GM23338 (cell line): ENCODE measurements at regions not wholly inside any gene's neighbourhood (a gene's known extent, or its start where the extent isn't known, plus 50 kb on each side); places are given as distances from the start of the nearest gene placed in this dataset.

Source experiments
- ATAC-seq: fragments of 200-7000 bp; cut with Tn5 transposase; 3 replicates; pipeline ENCODE4 v1.9.1; 2020
- DNase-seq: peaks from one replicate; pipeline ENCODE4 v3.0.0-alpha.2; 2015; ENCODE audit warnings: low spot score
- H2AFZ ChIP-seq: fragments of 200-600 bp; sonication (generic); 2 replicates; pipeline ENCODE4 v1.8.0; 2016; ENCODE audit warnings: antibody characterized with exemption, mild to moderate bottlenecking, moderate library complexity
- H3F3A ChIP-seq: fragments of 200-600 bp; sonication (generic); replicated peaks from 2 replicates; pipeline ENCODE4 v1.8.0; 2017; ENCODE audit warnings: antibody characterized with exemption, mixed run types, low read depth
- H3K27ac ChIP-seq: fragments of 200-600 bp; sonication (generic); 2 replicates; pipeline ENCODE4 v1.6.1; 2016; ENCODE audit warnings: low read depth
- H3K27me3 ChIP-seq: fragments of 200-600 bp; sonication (generic); 2 replicates; pipeline ENCODE4 v1.8.0; 2016; ENCODE audit warnings: mild to moderate bottlenecking, mixed run types, moderate library complexity; ENCODE audit not compliant: insufficient read depth
- H3K36me3 ChIP-seq: fragments of 200-600 bp; sonication (generic); 2 replicates; pipeline ENCODE4 v1.8.0; 2016; ENCODE audit warnings: mild to moderate bottlenecking; ENCODE audit not compliant: insufficient read depth
- H3K4me1 ChIP-seq: fragments of 200-600 bp; sonication (generic); 2 replicates; pipeline ENCODE4 v1.8.0; 2016; ENCODE audit warnings: mild to moderate bottlenecking, moderate library complexity; ENCODE audit not compliant: insufficient read depth
- H3K4me2 ChIP-seq: fragments of 200-600 bp; sonication (generic); 2 replicates; pipeline ENCODE4 v1.7.1; 2017; ENCODE audit warnings: mixed run types
- H3K4me3 ChIP-seq: fragments of 200-600 bp; sonication (generic); 2 replicates; pipeline ENCODE4 v1.6.1; 2016; ENCODE audit warnings: mixed run types
- H3K79me2 ChIP-seq: fragments of 200-600 bp; sonication (generic); replicated peaks from 2 replicates; pipeline ENCODE4 v1.8.0; 2017; ENCODE audit warnings: mild to moderate bottlenecking; ENCODE audit not compliant: insufficient read depth
- H3K9me2 ChIP-seq: fragments of 200-600 bp; sonication (generic); 2 replicates; pipeline ENCODE4 v1.8.0; 2017; ENCODE audit not compliant: insufficient read depth
- H4K20me1 ChIP-seq: fragments of 200-600 bp; sonication (generic); replicated peaks from 2 replicates; pipeline ENCODE4 v1.8.0; 2017; ENCODE audit warnings: mild to moderate bottlenecking; ENCODE audit not compliant: insufficient read depth
- H3K27ac Mint-ChIP-seq: 2 replicates; pipeline ENCODE4 v1.8.0; 2020; ENCODE audit warnings: inconsistent platforms, mild to moderate bottlenecking, moderate library complexity, mixed read lengths
- H3K27me3 Mint-ChIP-seq: 3 replicates; pipeline ENCODE4 v1.8.0; 2022; ENCODE audit warnings: low read depth, mild to moderate bottlenecking, moderate library complexity, mixed read lengths, inconsistent platforms; ENCODE audit not compliant: insufficient read depth, poor library complexity
- H3K36me3 Mint-ChIP-seq: 3 replicates; pipeline ENCODE4 v1.8.0; 2021; ENCODE audit warnings: low read depth, mild to moderate bottlenecking, inconsistent platforms, moderate library complexity, mixed read lengths
- H3K4me1 Mint-ChIP-seq: 3 replicates; pipeline ENCODE4 v1.8.0; 2020; ENCODE audit warnings: mild to moderate bottlenecking, inconsistent platforms, mixed read lengths
- H3K4me3 Mint-ChIP-seq: 3 replicates; pipeline ENCODE4 v1.8.0; 2021; ENCODE audit warnings: moderate library complexity, mild to moderate bottlenecking, inconsistent platforms, mixed read lengths
- H3K9me3 Mint-ChIP-seq: 3 replicates; pipeline ENCODE4 v1.8.0; 2020; ENCODE audit warnings: moderate library complexity, mild to moderate bottlenecking, inconsistent platforms, mixed read lengths
- CREB1 ChIP-seq: fragments of 250-450 bp; sonication (Bioruptor Pico); IDR thresholded peaks from 2 replicates; pipeline ENCODE4 v1.5.0; 2020; ENCODE audit warnings: low read depth, mild to moderate bottlenecking, moderate library complexity
- EZH2 ChIP-seq: fragments of 200-600 bp; sonication (generic); IDR thresholded peaks from one replicate; pipeline ENCODE4 v1.8.0; 2017; ENCODE audit warnings: antibody characterized with exemption, mild to moderate bottlenecking, low read depth; ENCODE audit not compliant: unreplicated experiment
- EZH2phosphoT487 ChIP-seq: fragments of 200-600 bp; sonication (generic); IDR thresholded peaks from one replicate; pipeline ENCODE4 v1.8.1; 2018; ENCODE audit warnings: antibody characterized with exemption; ENCODE audit not compliant: unreplicated experiment
- NANOG ChIP-seq: IDR thresholded peaks from 2 replicates; pipeline ENCODE4 v1.6.1; 2016; ENCODE audit warnings: antibody characterized with exemption, borderline replicate concordance
- POLR2AphosphoS5 ChIP-seq: IDR thresholded peaks from 2 replicates; pipeline ENCODE4 v1.6.1; 2016; ENCODE audit warnings: antibody characterized with exemption, low read depth
- STAT1 ChIP-seq: IDR thresholded peaks from one replicate; pipeline ENCODE4 v1.6.1; 2016; ENCODE audit warnings: antibody characterized with exemption; ENCODE audit not compliant: unreplicated experiment
- ZNF114 ChIP-seq: fragments of 250-450 bp; sonication (Bioruptor Pico); IDR thresholded peaks from 2 replicates; pipeline ENCODE4 v1.5.0; 2020; ENCODE audit warnings: mild to moderate bottlenecking, moderate library complexity
- TF ChIP-seq, protein P1 (sequence below), 2 experiments: fragments of 200-600 bp in 1 of 2; sonication (generic) in 1 of 2; conservative IDR thresholded peaks; 2 replicates each; pipeline versions ENCODE4 v1.5.1 to v1.6.1; 2016 to 2017; ENCODE audit warnings: antibody characterized with exemption in 2 of 2, low read depth in 2 of 2, mild to moderate bottlenecking in 2 of 2, moderate library complexity in 1 of 2
- TF ChIP-seq, protein P2 (sequence below): IDR thresholded peaks from one replicate; pipeline ENCODE4 v1.6.1; 2018; ENCODE audit warnings: antibody characterized with exemption; ENCODE audit not compliant: unreplicated experiment
- TF ChIP-seq, protein P3 (sequence below): IDR thresholded peaks from 2 replicates; pipeline ENCODE4 v1.6.1; 2016; ENCODE audit warnings: antibody characterized with exemption

DNA sequence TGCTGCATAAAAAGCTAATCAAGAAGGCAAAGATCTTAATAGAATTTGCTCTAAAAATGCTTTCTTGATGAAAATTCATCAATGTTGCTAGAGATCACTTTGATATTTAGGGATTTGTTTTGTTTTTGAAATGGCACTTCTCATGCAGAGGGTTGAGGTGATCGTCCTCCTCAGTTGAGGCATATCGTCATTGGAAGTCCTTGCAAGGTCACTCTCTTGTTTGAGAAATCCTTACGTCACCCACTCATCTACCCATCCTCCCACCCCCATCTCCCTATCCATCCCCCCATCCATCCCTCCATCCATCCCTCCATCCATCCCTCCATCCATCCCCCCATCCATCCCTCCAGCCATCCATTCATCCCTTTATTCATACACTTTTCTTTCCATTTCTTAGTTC, 133.7 kb downstream of the THNSL2 start (continued):
- TF ChIP-seq, protein P1, sequence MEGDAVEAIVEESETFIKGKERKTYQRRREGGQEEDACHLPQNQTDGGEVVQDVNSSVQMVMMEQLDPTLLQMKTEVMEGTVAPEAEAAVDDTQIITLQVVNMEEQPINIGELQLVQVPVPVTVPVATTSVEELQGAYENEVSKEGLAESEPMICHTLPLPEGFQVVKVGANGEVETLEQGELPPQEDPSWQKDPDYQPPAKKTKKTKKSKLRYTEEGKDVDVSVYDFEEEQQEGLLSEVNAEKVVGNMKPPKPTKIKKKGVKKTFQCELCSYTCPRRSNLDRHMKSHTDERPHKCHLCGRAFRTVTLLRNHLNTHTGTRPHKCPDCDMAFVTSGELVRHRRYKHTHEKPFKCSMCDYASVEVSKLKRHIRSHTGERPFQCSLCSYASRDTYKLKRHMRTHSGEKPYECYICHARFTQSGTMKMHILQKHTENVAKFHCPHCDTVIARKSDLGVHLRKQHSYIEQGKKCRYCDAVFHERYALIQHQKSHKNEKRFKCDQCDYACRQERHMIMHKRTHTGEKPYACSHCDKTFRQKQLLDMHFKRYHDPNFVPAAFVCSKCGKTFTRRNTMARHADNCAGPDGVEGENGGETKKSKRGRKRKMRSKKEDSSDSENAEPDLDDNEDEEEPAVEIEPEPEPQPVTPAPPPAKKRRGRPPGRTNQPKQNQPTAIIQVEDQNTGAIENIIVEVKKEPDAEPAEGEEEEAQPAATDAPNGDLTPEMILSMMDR (conservative IDR thresholded peaks at IDR 0.05; ENCODE audit: low read depth in 2 of 2): no peak
- TF ChIP-seq EZH2phosphoT487: no peak
- no peak for TF ChIP-seq NANOG
- TF ChIP-seq POLR2AphosphoS5: no peak
- no peak for TF ChIP-seq EZH2
- no peak for TF ChIP-seq ZNF114 (CRISPR knock-in tag)
- TF ChIP-seq CREB1 (CRISPR knock-in tag): no peak

DNA sequence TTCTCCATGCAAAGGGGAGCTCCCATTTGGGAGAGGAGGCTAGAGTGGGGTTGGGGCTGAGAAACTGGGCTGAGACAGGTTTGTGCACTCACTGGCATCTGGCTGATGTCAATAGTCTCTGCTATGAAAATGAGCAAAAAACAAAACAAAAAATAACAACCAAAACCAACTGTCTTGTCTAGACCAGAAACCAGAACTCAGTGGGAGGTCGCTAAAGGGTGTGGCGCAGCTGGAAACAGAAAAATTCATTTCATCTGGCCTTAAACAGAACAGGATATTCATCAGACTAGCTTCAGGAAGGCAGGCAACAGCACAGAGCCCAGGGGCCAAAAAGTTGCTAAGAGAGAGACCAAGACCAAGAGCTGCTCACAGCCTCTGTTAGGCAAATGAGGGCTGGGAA, 126.1 kb downstream of the THNSL2 start:
- no peaks in the 10 kb centered on the region for H3K4me1 ChIP-seq
- no peak for TF ChIP-seq EZH2phosphoT487
- no peak for TF ChIP-seq EZH2
- TF ChIP-seq, protein P2, sequence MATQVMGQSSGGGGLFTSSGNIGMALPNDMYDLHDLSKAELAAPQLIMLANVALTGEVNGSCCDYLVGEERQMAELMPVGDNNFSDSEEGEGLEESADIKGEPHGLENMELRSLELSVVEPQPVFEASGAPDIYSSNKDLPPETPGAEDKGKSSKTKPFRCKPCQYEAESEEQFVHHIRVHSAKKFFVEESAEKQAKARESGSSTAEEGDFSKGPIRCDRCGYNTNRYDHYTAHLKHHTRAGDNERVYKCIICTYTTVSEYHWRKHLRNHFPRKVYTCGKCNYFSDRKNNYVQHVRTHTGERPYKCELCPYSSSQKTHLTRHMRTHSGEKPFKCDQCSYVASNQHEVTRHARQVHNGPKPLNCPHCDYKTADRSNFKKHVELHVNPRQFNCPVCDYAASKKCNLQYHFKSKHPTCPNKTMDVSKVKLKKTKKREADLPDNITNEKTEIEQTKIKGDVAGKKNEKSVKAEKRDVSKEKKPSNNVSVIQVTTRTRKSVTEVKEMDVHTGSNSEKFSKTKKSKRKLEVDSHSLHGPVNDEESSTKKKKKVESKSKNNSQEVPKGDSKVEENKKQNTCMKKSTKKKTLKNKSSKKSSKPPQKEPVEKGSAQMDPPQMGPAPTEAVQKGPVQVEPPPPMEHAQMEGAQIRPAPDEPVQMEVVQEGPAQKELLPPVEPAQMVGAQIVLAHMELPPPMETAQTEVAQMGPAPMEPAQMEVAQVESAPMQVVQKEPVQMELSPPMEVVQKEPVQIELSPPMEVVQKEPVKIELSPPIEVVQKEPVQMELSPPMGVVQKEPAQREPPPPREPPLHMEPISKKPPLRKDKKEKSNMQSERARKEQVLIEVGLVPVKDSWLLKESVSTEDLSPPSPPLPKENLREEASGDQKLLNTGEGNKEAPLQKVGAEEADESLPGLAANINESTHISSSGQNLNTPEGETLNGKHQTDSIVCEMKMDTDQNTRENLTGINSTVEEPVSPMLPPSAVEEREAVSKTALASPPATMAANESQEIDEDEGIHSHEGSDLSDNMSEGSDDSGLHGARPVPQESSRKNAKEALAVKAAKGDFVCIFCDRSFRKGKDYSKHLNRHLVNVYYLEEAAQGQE: no peak
- no peak for TF ChIP-seq POLR2AphosphoS5
- TF ChIP-seq ZNF114 (CRISPR knock-in tag): no peak
- TF ChIP-seq, protein P1 (conservative IDR thresholded peaks at IDR 0.05; ENCODE audit: low read depth in 2 of 2): no peak
- TF ChIP-seq, protein P3, sequence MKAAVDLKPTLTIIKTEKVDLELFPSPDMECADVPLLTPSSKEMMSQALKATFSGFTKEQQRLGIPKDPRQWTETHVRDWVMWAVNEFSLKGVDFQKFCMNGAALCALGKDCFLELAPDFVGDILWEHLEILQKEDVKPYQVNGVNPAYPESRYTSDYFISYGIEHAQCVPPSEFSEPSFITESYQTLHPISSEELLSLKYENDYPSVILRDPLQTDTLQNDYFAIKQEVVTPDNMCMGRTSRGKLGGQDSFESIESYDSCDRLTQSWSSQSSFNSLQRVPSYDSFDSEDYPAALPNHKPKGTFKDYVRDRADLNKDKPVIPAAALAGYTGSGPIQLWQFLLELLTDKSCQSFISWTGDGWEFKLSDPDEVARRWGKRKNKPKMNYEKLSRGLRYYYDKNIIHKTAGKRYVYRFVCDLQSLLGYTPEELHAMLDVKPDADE: no peak
- TF ChIP-seq STAT1: no peak

More for the DNA sequence above, 126.1 kb downstream of the THNSL2 start:
- H3K36me3 Mint-ChIP-seq: no peaks in the 10 kb centered on the region
- Histone ChIP-seq H4K20me1 (no peaks in the 10 kb centered on the region), H3K27me3 (no peaks in the 10 kb centered on the region), H3K4me3 (no peak overlapping the region), H3F3A (no peaks in the 10 kb centered on the region), H2AFZ (peak overlapping the region; percentile 83; the same call in 1 of the 2 replicates), H3K9me2 (no peaks in the 10 kb centered on the region), H3K36me3 (no peaks in the 10 kb centered on the region), H3K27ac (no peak overlapping the region), H3K4me2 (no peak overlapping the region), H3K79me2 (no peaks in the 10 kb centered on the region)
- peaks cover 6% of the 10 kb centered on the region for H3K27me3 Mint-ChIP-seq
- no peaks in the 10 kb centered on the region for H3K4me1 Mint-ChIP-seq
- H3K27ac Mint-ChIP-seq: no peak overlapping the region
- DNase-seq: no peak
- no peaks in the 10 kb centered on the region; the same call in 1 of the 3 replicates for H3K9me3 Mint-ChIP-seq
- no peak overlapping the region for H3K4me3 Mint-ChIP-seq
- no peak for ATAC-seq
